Astrocyte (in vitro differentiated cells and primary cell): ENCODE measurements at regions not wholly inside any gene's neighbourhood (a gene's known extent, or its start where the extent isn't known, plus 50 kb on each side); places are given as distances from the start of the nearest gene placed in this dataset.

ENCODE experiments used
- EZH2 ChIP-seq: IDR thresholded peaks from 2 replicates; pipeline ENCODE4 v1.6.1; 2012; ENCODE audit warnings: mild to moderate bottlenecking, low read length, inconsistent platforms; ENCODE audit not compliant: insufficient read depth
- TF ChIP-seq, protein P1 (sequence below): IDR thresholded peaks from 2 replicates; pipeline ENCODE4 v1.5.1; 2011; ENCODE audit warnings: low read depth, mild to moderate bottlenecking, inconsistent platforms, low read length, moderate library complexity; ENCODE audit not compliant: insufficient read depth

- TF ChIP-seq, protein P1, sequence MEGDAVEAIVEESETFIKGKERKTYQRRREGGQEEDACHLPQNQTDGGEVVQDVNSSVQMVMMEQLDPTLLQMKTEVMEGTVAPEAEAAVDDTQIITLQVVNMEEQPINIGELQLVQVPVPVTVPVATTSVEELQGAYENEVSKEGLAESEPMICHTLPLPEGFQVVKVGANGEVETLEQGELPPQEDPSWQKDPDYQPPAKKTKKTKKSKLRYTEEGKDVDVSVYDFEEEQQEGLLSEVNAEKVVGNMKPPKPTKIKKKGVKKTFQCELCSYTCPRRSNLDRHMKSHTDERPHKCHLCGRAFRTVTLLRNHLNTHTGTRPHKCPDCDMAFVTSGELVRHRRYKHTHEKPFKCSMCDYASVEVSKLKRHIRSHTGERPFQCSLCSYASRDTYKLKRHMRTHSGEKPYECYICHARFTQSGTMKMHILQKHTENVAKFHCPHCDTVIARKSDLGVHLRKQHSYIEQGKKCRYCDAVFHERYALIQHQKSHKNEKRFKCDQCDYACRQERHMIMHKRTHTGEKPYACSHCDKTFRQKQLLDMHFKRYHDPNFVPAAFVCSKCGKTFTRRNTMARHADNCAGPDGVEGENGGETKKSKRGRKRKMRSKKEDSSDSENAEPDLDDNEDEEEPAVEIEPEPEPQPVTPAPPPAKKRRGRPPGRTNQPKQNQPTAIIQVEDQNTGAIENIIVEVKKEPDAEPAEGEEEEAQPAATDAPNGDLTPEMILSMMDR = no peak
- TF ChIP-seq EZH2 = no peak
Measured at GRCh38 chr3:7874116-7874515, 627.5 kb upstream of the LMCD1 start.
